ENCODE measurements at regions not wholly inside any gene's neighbourhood (a gene's known extent, or its start where the extent isn't known, plus 50 kb on each side); places are given as distances from the start of the nearest gene placed in this dataset.
A peak's percentile ranks its signal among the peaks of the same experiment; 100 is the strongest.

DNA sequence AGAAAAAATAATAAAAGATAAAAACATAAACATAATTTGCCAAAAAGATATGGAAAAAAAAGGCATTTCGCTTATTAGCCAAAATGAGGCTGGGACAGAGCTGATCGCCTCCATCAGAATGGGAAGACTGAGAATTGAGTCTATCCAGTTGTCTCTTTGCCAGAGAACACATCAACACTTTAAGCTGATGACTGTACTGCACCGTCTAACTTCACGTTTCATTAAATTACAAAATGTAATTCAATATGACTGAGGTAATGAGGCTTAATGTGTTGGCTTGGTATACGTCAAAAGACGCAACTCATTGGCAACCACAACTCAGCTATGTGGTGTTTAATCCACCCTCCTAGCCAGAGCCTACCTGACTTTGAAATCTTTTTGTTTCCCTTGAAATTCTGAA lies 462.7 kb upstream of the CD180 start (continued):
- TF ChIP-seq WT1 (tag by site-specific recombination; IDR thresholded peaks at IDR 0.05) (peak; percentile 38; the same call in 1 of the 2 replicates), ZNF132 (tag by site-specific recombination; IDR thresholded peaks at IDR 0.05; ENCODE audit: borderline replicate concordance) (no peak), ZNF366 (tag by site-specific recombination; conservative IDR thresholded peaks at IDR 0.05) (peak; percentile 80), ZNF184 (tag by site-specific recombination; IDR thresholded peaks at IDR 0.05) (peak; percentile 83; the same call in 1 of the 2 replicates), ZNF768 (tag by site-specific recombination; IDR thresholded peaks at IDR 0.05) (no peak), ZNF10 (tag by site-specific recombination; IDR thresholded peaks at IDR 0.05) (peak; percentile 53; the same call in 1 of the 2 replicates)
- TF ChIP-seq, protein P1, sequence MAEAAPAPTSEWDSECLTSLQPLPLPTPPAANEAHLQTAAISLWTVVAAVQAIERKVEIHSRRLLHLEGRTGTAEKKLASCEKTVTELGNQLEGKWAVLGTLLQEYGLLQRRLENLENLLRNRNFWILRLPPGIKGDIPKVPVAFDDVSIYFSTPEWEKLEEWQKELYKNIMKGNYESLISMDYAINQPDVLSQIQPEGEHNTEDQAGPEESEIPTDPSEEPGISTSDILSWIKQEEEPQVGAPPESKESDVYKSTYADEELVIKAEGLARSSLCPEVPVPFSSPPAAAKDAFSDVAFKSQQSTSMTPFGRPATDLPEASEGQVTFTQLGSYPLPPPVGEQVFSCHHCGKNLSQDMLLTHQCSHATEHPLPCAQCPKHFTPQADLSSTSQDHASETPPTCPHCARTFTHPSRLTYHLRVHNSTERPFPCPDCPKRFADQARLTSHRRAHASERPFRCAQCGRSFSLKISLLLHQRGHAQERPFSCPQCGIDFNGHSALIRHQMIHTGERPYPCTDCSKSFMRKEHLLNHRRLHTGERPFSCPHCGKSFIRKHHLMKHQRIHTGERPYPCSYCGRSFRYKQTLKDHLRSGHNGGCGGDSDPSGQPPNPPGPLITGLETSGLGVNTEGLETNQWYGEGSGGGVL (tag by site-specific recombination; IDR thresholded peaks at IDR 0.05), result 0 out of 2 replicates have a peak, but pooled peaks have one; percentile 9
- TF ChIP-seq, protein P2, sequence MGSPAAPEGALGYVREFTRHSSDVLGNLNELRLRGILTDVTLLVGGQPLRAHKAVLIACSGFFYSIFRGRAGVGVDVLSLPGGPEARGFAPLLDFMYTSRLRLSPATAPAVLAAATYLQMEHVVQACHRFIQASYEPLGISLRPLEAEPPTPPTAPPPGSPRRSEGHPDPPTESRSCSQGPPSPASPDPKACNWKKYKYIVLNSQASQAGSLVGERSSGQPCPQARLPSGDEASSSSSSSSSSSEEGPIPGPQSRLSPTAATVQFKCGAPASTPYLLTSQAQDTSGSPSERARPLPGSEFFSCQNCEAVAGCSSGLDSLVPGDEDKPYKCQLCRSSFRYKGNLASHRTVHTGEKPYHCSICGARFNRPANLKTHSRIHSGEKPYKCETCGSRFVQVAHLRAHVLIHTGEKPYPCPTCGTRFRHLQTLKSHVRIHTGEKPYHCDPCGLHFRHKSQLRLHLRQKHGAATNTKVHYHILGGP (tag by site-specific recombination; IDR thresholded peaks at IDR 0.05), result no peak
- TF ChIP-seq, protein P3, sequence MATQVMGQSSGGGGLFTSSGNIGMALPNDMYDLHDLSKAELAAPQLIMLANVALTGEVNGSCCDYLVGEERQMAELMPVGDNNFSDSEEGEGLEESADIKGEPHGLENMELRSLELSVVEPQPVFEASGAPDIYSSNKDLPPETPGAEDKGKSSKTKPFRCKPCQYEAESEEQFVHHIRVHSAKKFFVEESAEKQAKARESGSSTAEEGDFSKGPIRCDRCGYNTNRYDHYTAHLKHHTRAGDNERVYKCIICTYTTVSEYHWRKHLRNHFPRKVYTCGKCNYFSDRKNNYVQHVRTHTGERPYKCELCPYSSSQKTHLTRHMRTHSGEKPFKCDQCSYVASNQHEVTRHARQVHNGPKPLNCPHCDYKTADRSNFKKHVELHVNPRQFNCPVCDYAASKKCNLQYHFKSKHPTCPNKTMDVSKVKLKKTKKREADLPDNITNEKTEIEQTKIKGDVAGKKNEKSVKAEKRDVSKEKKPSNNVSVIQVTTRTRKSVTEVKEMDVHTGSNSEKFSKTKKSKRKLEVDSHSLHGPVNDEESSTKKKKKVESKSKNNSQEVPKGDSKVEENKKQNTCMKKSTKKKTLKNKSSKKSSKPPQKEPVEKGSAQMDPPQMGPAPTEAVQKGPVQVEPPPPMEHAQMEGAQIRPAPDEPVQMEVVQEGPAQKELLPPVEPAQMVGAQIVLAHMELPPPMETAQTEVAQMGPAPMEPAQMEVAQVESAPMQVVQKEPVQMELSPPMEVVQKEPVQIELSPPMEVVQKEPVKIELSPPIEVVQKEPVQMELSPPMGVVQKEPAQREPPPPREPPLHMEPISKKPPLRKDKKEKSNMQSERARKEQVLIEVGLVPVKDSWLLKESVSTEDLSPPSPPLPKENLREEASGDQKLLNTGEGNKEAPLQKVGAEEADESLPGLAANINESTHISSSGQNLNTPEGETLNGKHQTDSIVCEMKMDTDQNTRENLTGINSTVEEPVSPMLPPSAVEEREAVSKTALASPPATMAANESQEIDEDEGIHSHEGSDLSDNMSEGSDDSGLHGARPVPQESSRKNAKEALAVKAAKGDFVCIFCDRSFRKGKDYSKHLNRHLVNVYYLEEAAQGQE (tag by site-specific recombination; IDR thresholded peaks at IDR 0.05), result no peak
- TF ChIP-seq, protein P4, sequence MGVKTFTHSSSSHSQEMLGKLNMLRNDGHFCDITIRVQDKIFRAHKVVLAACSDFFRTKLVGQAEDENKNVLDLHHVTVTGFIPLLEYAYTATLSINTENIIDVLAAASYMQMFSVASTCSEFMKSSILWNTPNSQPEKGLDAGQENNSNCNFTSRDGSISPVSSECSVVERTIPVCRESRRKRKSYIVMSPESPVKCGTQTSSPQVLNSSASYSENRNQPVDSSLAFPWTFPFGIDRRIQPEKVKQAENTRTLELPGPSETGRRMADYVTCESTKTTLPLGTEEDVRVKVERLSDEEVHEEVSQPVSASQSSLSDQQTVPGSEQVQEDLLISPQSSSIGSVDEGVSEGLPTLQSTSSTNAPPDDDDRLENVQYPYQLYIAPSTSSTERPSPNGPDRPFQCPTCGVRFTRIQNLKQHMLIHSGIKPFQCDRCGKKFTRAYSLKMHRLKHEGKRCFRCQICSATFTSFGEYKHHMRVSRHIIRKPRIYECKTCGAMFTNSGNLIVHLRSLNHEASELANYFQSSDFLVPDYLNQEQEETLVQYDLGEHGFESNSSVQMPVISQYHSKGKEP (tag by site-specific recombination; IDR thresholded peaks at IDR 0.05), result peak; percentile 68
- TF ChIP-seq, protein P5, sequence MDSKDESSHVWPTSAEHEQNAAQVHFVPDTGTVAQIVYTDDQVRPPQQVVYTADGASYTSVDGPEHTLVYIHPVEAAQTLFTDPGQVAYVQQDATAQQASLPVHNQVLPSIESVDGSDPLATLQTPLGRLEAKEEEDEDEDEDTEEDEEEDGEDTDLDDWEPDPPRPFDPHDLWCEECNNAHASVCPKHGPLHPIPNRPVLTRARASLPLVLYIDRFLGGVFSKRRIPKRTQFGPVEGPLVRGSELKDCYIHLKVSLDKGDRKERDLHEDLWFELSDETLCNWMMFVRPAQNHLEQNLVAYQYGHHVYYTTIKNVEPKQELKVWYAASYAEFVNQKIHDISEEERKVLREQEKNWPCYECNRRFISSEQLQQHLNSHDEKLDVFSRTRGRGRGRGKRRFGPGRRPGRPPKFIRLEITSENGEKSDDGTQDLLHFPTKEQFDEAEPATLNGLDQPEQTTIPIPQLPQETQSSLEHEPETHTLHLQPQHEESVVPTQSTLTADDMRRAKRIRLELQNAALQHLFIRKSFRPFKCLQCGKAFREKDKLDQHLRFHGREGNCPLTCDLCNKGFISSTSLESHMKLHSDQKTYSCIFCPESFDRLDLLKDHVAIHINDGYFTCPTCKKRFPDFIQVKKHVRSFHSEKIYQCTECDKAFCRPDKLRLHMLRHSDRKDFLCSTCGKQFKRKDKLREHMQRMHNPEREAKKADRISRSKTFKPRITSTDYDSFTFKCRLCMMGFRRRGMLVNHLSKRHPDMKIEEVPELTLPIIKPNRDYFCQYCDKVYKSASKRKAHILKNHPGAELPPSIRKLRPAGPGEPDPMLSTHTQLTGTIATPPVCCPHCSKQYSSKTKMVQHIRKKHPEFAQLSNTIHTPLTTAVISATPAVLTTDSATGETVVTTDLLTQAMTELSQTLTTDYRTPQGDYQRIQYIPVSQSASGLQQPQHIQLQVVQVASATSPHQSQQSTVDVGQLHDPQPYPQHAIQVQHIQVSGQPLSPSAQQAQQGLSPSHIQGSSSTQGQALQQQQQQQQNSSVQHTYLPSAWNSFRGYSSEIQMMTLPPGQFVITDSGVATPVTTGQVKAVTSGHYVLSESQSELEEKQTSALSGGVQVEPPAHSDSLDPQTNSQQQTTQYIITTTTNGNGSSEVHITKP (tag by site-specific recombination; IDR thresholded peaks at IDR 0.05), result peak; percentile 32; the same call in 1 of the 2 replicates

DNA sequence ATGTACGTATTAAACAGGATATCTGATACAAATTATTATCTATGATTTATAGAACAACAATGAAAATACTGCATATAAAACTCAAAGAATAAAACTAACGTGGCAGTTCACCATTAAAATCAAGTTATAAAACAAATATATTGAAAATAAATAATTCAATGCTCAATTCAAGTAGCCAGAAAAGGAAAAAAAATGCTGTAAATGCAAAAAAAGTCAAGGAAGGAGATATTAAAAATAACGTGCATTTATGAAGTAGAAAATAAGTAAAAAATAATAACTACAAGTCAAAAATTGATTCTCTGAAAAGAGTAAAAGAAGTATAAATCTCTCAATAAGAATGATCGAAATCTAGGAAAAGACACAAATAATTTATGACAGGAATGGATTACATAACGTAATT lies 460.5 kb upstream of the CD180 start:
- H3K36me3 ChIP-seq (ENCODE audit: control insufficient read depth in 2 of 2, insufficient read depth in 1 of 2, low read length in 2 of 2), result no peaks in the 10 kb centered on the region
- POLR2A ChIA-PET, result no interaction called here
- no peak for TF ChIP-seq ZNF660 (tag by site-specific recombination; IDR thresholded peaks at IDR 0.05)
- no peak for TF ChIP-seq ZNF776 (tag by site-specific recombination; IDR thresholded peaks at IDR 0.05; ENCODE audit: borderline replicate concordance)
- TF ChIP-seq ZNF670 (tag by site-specific recombination; IDR thresholded peaks at IDR 0.05; ENCODE audit: low read depth), result no peak
- no peak for TF ChIP-seq ZNF341 (tag by site-specific recombination; IDR thresholded peaks at IDR 0.05; ENCODE audit: low read depth)
- no peak for TF ChIP-seq ZSCAN23 (tag by site-specific recombination; IDR thresholded peaks at IDR 0.05)
- H3K4me3 ChIP-seq (ENCODE audit: low read depth, low read length), result no peak overlapping the region
- H3K9me3 ChIP-seq (ENCODE audit: control insufficient read depth, insufficient read depth, low read depth, low read length), result no peaks in the 10 kb centered on the region
- H3K4me1 ChIP-seq (ENCODE audit: control insufficient read depth, insufficient read depth, low read length), result no peaks in the 10 kb centered on the region
- CTCF ChIA-PET, result interaction anchor here (0.7 kb wide), 1 partner anchor 255 kb away, joined by 6 read pairs; no protein-coding TSS in a partner anchor
- no peak overlapping the region for H3K27ac ChIP-seq (ENCODE audit: extremely low read depth, low read depth, low read length)

All from HEK293 (cell line).